ENCODE measurements at regions not wholly inside any gene's neighbourhood (a gene's known extent, or its start where the extent isn't known, plus 50 kb on each side); places are given as distances from the start of the nearest gene placed in this dataset.

GRCh38 chr13:72405441-72405840 lies 322.0 kb downstream of the MZT1 start:
- H3K4me3 ChIP-seq = no peak overlapping the region
- TF ChIP-seq CTCF (IDR thresholded peaks at IDR 0.05; ENCODE audit: control extremely low read depth, extremely low read depth) = no peak
- peaks cover 0 to 2% (median 0%) of the 10 kb centered on the region in 4 donors for H3K9me3 ChIP-seq (ENCODE audit: control insufficient read depth in 4 of 4, insufficient read depth in 3 of 4, low read length in 3 of 4)
- H3K4me1 ChIP-seq (ENCODE audit: control insufficient read depth in 5 of 5, insufficient read depth in 5 of 5, low read length in 5 of 5) = no peaks in the 10 kb centered on the region
- no peak for ATAC-seq (ENCODE audit: insufficient read depth, low FRiP score)
- H3K9ac ChIP-seq (ENCODE audit: insufficient read depth in 1 of 2, low read length in 2 of 2) = no peak overlapping the region
- H3K36me3 ChIP-seq (ENCODE audit: control insufficient read depth in 4 of 4, insufficient read depth in 4 of 4, low read length in 4 of 4) = no peaks in the 10 kb centered on the region
- H3K27me3 ChIP-seq (ENCODE audit: control insufficient read depth in 3 of 3, insufficient read depth in 3 of 3, low read length in 2 of 3) = no peaks in the 10 kb centered on the region
- no peak overlapping the region for H3K27ac ChIP-seq (ENCODE audit: low read depth in 1 of 2, low read length in 1 of 2)
- DNase-seq = no peak
- 70 to 78% methylated on average over 1 of the region's 1 CpG for WGBS, 2 donors

GRCh38 chr13:72403396-72404010 lies 323.9 kb downstream of the MZT1 start:
- Histone ChIP-seq H3K9ac (ENCODE audit: insufficient read depth in 1 of 2, low read length in 2 of 2) (no peak overlapping the region), H3K9me3 (ENCODE audit: control insufficient read depth in 4 of 4, insufficient read depth in 3 of 4, low read length in 3 of 4) (peaks cover 0 to 2% (median 0%) of the 10 kb centered on the region in 4 donors), H3K27ac (ENCODE audit: low read depth in 1 of 2, low read length in 1 of 2) (no peak overlapping the region), H3K4me3 (no peak overlapping the region), H3K36me3 (ENCODE audit: control insufficient read depth in 4 of 4, insufficient read depth in 4 of 4, low read length in 4 of 4) (no peaks in the 10 kb centered on the region), H3K4me1 (ENCODE audit: control insufficient read depth in 5 of 5, insufficient read depth in 5 of 5, low read length in 5 of 5) (no peaks in the 10 kb centered on the region), H3K27me3 (ENCODE audit: control insufficient read depth in 3 of 3, insufficient read depth in 3 of 3, low read length in 2 of 3) (no peaks in the 10 kb centered on the region)
- DNase-seq (no peak), ATAC-seq (ENCODE audit: insufficient read depth, low FRiP score) (no peak)
- WGBS, 2 donors = 87 to 90% methylated on average over 3 of the region's 3 CpGs
- TF ChIP-seq CTCF (IDR thresholded peaks at IDR 0.05; ENCODE audit: control extremely low read depth, extremely low read depth) = no peak

- DNase-seq = no peak
- Histone ChIP-seq H3K4me1 (ENCODE audit: control insufficient read depth in 5 of 5, insufficient read depth in 5 of 5, low read length in 5 of 5) (no peaks in the 10 kb centered on the region), H3K27me3 (ENCODE audit: control insufficient read depth in 3 of 3, insufficient read depth in 3 of 3, low read length in 2 of 3) (no peaks in the 10 kb centered on the region), H3K9me3 (ENCODE audit: control insufficient read depth in 4 of 4, insufficient read depth in 3 of 4, low read length in 3 of 4) (no peaks in the 10 kb centered on the region), H3K9ac (ENCODE audit: insufficient read depth in 1 of 2, low read length in 2 of 2) (no peak overlapping the region), H3K36me3 (ENCODE audit: control insufficient read depth in 4 of 4, insufficient read depth in 4 of 4, low read length in 4 of 4) (no peaks in the 10 kb centered on the region), H3K4me3 (no peak overlapping the region), H3K27ac (ENCODE audit: low read depth in 1 of 2, low read length in 1 of 2) (no peak overlapping the region)
- ATAC-seq (ENCODE audit: insufficient read depth, low FRiP score) = no peak
- no peak for TF ChIP-seq CTCF (IDR thresholded peaks at IDR 0.05; ENCODE audit: control extremely low read depth, extremely low read depth)
- 80 to 82% methylated on average over 3 of the region's 3 CpGs for WGBS, 2 donors
Observed at GRCh38 chr13:72400856-72401255, 326.6 kb downstream of the MZT1 start.

GRCh38 chr13:72399351-72399750 lies 328.1 kb downstream of the MZT1 start:
- no peak overlapping the region for H3K27ac ChIP-seq (ENCODE audit: low read depth in 1 of 2, low read length in 1 of 2)
- 98% methylated on average over 4 of the region's 4 CpGs for WGBS, 2 donors
- no peak for TF ChIP-seq CTCF (IDR thresholded peaks at IDR 0.05; ENCODE audit: control extremely low read depth, extremely low read depth)

More at GRCh38 chr13:72399351-72399750, 328.1 kb downstream of the MZT1 start:
- Histone ChIP-seq H3K27me3 (ENCODE audit: control insufficient read depth in 3 of 3, insufficient read depth in 3 of 3, low read length in 2 of 3) (no peaks in the 10 kb centered on the region), H3K4me1 (ENCODE audit: control insufficient read depth in 5 of 5, insufficient read depth in 5 of 5, low read length in 5 of 5) (no peaks in the 10 kb centered on the region), H3K4me3 (no peak overlapping the region), H3K9ac (ENCODE audit: insufficient read depth in 1 of 2, low read length in 2 of 2) (no peak overlapping the region), H3K9me3 (ENCODE audit: control insufficient read depth in 4 of 4, insufficient read depth in 3 of 4, low read length in 3 of 4) (no peaks in the 10 kb centered on the region), H3K36me3 (ENCODE audit: control insufficient read depth in 4 of 4, insufficient read depth in 4 of 4, low read length in 4 of 4) (no peaks in the 10 kb centered on the region)
- no peak for ATAC-seq (ENCODE audit: insufficient read depth, low FRiP score)
- DNase-seq = no peak
